Esophagus (tissue), 2 donors: ENCODE measurements at regions not wholly inside any gene's neighbourhood (a gene's known extent, or its start where the extent isn't known, plus 50 kb on each side); places are given as distances from the start of the nearest gene placed in this dataset.

ENCODE experiments used
- H3K27ac ChIP-seq, 2 donors: one replicate each; pipeline ENCODE4 v1.5.1; 2013; ENCODE audit warnings: low read depth in 2 of 2, mild to moderate bottlenecking in 2 of 2, inconsistent platforms in 1 of 2, low read length in 1 of 2, moderate library complexity in 1 of 2
- H3K27me3 ChIP-seq, 2 donors: one replicate each; pipeline ENCODE4 v1.6.1; 2013; ENCODE audit warnings: low read length in 2 of 2, control low read depth in 1 of 2, mild to moderate bottlenecking in 1 of 2; ENCODE audit not compliant: insufficient read depth in 2 of 2, control insufficient read depth in 1 of 2
- H3K36me3 ChIP-seq, 2 donors: one replicate each; pipeline ENCODE4 v1.6.1; 2013; ENCODE audit warnings: low read length in 1 of 2; ENCODE audit not compliant: control insufficient read depth in 2 of 2, insufficient read depth in 2 of 2
- H3K4me1 ChIP-seq, 2 donors: one replicate each; pipeline ENCODE4 v1.6.1; 2013; ENCODE audit warnings: low read length in 1 of 2; ENCODE audit not compliant: control insufficient read depth in 2 of 2, insufficient read depth in 2 of 2
- H3K4me3 ChIP-seq, 2 donors: one replicate each; pipeline ENCODE4 v1.5.1; 2013; ENCODE audit warnings: low read length in 2 of 2, mild to moderate bottlenecking in 2 of 2, low read depth in 1 of 2, moderate library complexity in 1 of 2
- H3K9me3 ChIP-seq, 2 donors: one replicate each; pipeline ENCODE4 v1.6.1; 2013; ENCODE audit warnings: mild to moderate bottlenecking in 2 of 2, low read depth in 1 of 2, low read length in 1 of 2, moderate library complexity in 1 of 2; ENCODE audit not compliant: control insufficient read depth in 2 of 2, insufficient read depth in 1 of 2
- WGBS, 2 donors: extraction: QIAGEN DNeasy Blood & Tissue Kit; methylation state at CpG; one replicate each; pipeline ENCODE4 v1.1.7; 2013; 5-methylcytosine and 5-hydroxymethylcytosine counted together
- donor health status: healthy with polysubstance abuse.
- donor health status: Bipolar disorder and iron deficiency.

GRCh38 chr2:144183727-144184126 is 336.2 kb downstream of the ZEB2 start:
- Histone ChIP-seq H3K36me3 (no peaks in the 10 kb centered on the region), H3K27me3 (no peaks in the 10 kb centered on the region), H3K4me3 (no peak overlapping the region), H3K27ac (no peak overlapping the region), H3K9me3 (no peaks in the 10 kb centered on the region), H3K4me1 (no peaks in the 10 kb centered on the region)
- 76 to 84% methylated on average over 9 of the region's 9 CpGs for WGBS, 2 donors

GRCh38 chr2:144181001-144181400 is 338.9 kb downstream of the ZEB2 start:
- 71 to 88% methylated on average over 1 of the region's 1 CpG for WGBS, 2 donors
- H3K4me1 ChIP-seq: no peaks in the 10 kb centered on the region
- H3K4me3 ChIP-seq: no peak overlapping the region
- H3K36me3 ChIP-seq: no peaks in the 10 kb centered on the region
- H3K27me3 ChIP-seq: no peaks in the 10 kb centered on the region
- no peak overlapping the region for H3K27ac ChIP-seq
- H3K9me3 ChIP-seq: no peaks in the 10 kb centered on the region

GRCh38 chr2:144180131-144180530 is 339.8 kb downstream of the ZEB2 start:
- no peak overlapping the region for H3K27ac ChIP-seq
- 51 to 76% methylated on average over 3 of the region's 3 CpGs for WGBS, 2 donors
- H3K36me3 ChIP-seq: no peaks in the 10 kb centered on the region
- no peaks in the 10 kb centered on the region for H3K27me3 ChIP-seq
- H3K4me1 ChIP-seq: no peaks in the 10 kb centered on the region
- H3K9me3 ChIP-seq: no peaks in the 10 kb centered on the region
- H3K4me3 ChIP-seq: no peak overlapping the region

- Histone ChIP-seq H3K27ac (no peak overlapping the region), H3K4me1 (no peaks in the 10 kb centered on the region), H3K36me3 (no peaks in the 10 kb centered on the region), H3K4me3 (no peak overlapping the region), H3K27me3 (no peaks in the 10 kb centered on the region), H3K9me3 (no peaks in the 10 kb centered on the region)
- WGBS, 2 donors: 96% methylated on average over 1 of the region's 1 CpG
Measured at GRCh38 chr2:144170179-144170578, 349.7 kb downstream of the ZEB2 start.

- Histone ChIP-seq H3K4me3 (no peak overlapping the region), H3K4me1 (no peaks in the 10 kb centered on the region), H3K27ac (no peak overlapping the region)
Measured at GRCh38 chr2:144166743-144167142, 353.2 kb downstream of the ZEB2 start.

GRCh38 chr2:144165599-144166250 is 354.2 kb downstream of the ZEB2 start:
- Histone ChIP-seq H3K9me3 (no peaks in the 10 kb centered on the region), H3K36me3 (no peaks in the 10 kb centered on the region), H3K27ac (no peak overlapping the region), H3K4me3 (no peak overlapping the region), H3K4me1 (no peaks in the 10 kb centered on the region), H3K27me3 (no peaks in the 10 kb centered on the region)
- WGBS, 2 donors: 84 to 93% methylated on average over 1 of the region's 1 CpG

More at GRCh38 chr2:144166743-144167142, 353.2 kb downstream of the ZEB2 start:
- Histone ChIP-seq H3K9me3 (no peaks in the 10 kb centered on the region), H3K36me3 (no peaks in the 10 kb centered on the region), H3K27me3 (no peaks in the 10 kb centered on the region)

- WGBS, 2 donors: 95% methylated on average over 2 of the region's 2 CpGs
- H3K27ac ChIP-seq: no peak overlapping the region
Measured at GRCh38 chr2:144163592-144163991, 356.3 kb downstream of the ZEB2 start.

GRCh38 chr2:144162652-144163051 is 357.3 kb downstream of the ZEB2 start:
- Histone ChIP-seq H3K4me3 (no peak overlapping the region), H3K27ac (no peak overlapping the region), H3K4me1 (no peaks in the 10 kb centered on the region), H3K36me3 (no peaks in the 10 kb centered on the region), H3K9me3 (no peaks in the 10 kb centered on the region), H3K27me3 (no peaks in the 10 kb centered on the region)
- WGBS, 2 donors: 88 to 91% methylated on average over 5 of the region's 5 CpGs

More at GRCh38 chr2:144163592-144163991, 356.3 kb downstream of the ZEB2 start:
- no peaks in the 10 kb centered on the region for H3K4me1 ChIP-seq
- no peaks in the 10 kb centered on the region for H3K36me3 ChIP-seq
- H3K4me3 ChIP-seq: no peak overlapping the region
- H3K27me3 ChIP-seq: no peaks in the 10 kb centered on the region
- H3K9me3 ChIP-seq: no peaks in the 10 kb centered on the region

- Histone ChIP-seq H3K4me3 (no peak overlapping the region), H3K27me3 (no peaks in the 10 kb centered on the region), H3K27ac (no peak overlapping the region), H3K4me1 (no peaks in the 10 kb centered on the region), H3K9me3 (no peaks in the 10 kb centered on the region), H3K36me3 (no peaks in the 10 kb centered on the region)
- 91 to 95% methylated on average over 3 of the region's 3 CpGs for whole genome bisulfite sequencing, 2 donors
Measured at GRCh38 chr2:144161061-144161460, 358.9 kb downstream of the ZEB2 start.

- Histone ChIP-seq H3K27ac (no peak overlapping the region), H3K9me3 (no peaks in the 10 kb centered on the region), H3K27me3 (no peaks in the 10 kb centered on the region), H3K4me1 (no peaks in the 10 kb centered on the region), H3K36me3 (no peaks in the 10 kb centered on the region), H3K4me3 (no peak overlapping the region)
- 97% methylated on average over 4 of the region's 4 CpGs for WGBS, 2 donors
Measured at GRCh38 chr2:144159240-144159639, 360.7 kb downstream of the ZEB2 start.
